Fibroblast of skin of left quadriceps (primary cell): ENCODE measurements at regions not wholly inside any gene's neighbourhood (a gene's known extent, or its start where the extent isn't known, plus 50 kb on each side); places are given as distances from the start of the nearest gene placed in this dataset.
"Not testable (repeated sequence)": the region's sequence is repeated elsewhere in the genome, so short reads cannot be mapped to it uniquely, and the experiment has no call there.

ENCODE experiments used
- DNase-seq, 2 experiments: peaks; one replicate each; pipeline ENCODE4 v3.0.0-alpha.2; 2013; ENCODE audit warnings: low read depth in 2 of 2

DNA sequence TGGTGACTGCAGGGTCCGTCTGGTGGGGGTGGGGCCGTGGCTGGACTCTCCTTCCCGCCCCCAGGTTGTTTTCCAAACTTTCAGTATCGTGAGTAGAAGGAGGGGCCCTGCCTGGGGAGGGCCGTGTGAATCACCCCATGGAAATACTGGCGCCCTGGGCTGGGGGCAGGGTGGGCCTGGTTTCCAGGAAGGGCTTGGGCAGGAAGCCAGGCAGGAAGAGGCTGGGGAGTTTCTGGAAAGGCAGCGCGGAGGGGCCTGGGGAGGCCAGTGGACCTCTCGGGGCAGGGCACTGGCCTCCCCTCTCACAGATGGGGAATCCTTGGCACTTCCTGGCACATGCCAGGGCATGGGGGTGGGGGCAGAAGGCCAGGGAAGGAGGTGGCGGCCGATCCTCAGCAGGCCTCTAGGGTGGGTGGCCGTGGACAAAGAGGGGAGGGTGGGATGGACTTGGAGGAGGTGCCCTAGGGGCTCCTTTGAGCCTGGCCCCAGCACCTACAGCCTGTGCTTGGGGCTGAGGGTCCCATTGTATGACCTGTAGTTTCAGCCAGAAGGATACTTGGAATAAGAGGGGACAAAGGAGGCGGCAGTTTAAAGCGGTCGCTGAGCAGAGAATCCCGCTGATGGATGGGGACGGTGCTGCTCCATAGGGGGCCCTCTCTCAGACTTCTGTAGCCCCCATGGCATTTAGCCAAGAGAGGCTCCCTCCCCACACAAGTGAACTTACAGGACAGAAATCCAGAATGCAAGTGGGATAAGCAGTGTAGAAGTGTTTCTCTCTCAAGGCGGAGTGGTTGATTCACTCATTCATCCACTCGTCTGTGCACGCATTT lies 56.5 kb upstream of the GATA2 start:
- peak; percentile 88 for DNase-seq

DNA sequence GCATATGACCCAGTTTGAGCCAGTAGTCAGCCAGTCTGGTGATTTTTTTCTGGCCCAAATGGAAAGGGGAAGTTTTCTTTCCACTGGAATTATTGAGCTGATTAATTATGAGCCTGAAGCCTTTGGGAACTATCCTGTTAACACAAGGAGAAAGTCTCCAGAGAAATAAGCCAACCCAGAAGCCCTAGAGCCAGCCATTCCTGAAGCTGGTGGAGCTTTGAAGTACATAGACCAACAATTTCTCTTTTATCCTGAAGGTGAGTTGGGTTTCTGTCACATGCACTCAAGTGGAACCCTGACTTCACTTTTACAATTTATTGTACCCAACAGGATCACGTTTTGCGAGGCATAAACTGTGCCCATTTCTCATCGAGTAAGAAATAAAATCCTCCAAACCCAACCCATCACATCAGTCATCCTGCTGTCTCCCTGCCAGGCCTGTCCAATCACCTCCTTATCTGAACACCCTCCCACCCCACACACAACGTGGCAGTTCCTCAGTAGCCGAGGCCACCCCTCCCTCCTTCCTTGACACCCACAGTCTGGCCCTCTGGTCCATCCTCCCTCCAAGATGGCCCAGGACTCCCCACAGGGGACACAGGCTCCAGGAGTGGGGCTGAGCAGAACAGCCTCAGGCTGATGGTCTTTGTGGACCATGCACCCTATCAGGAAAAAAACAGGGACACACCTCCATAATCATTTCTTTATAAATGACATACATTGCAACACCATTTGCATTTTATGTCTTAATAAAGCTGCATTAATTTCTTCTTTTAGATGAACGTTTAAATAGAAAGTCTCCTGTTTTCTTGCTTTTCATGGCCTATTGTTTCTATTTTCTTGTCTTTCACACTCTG lies 55.7 kb upstream of the GATA2 start:
- no peak for DNase-seq

DNA sequence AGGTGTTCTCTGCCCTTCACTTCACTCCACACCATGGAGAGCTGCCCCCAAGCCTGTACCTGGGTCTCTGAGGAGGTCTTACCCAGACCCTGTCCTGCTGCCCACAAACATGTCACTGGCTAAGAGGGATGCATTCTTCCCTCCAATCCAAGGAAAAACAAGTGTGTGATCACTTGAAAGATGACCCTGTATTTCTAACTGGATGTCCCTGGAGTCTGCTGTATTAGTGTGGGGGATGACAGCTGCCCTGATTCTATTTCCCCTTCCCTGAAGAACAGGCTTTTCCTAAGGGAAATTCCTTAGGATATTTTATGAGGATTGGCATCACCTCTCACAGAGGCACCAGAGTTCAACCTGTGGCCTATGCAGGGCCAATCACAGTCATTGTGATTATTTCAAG lies 55.0 kb upstream of the GATA2 start:
- no peak for DNase-seq

DNA sequence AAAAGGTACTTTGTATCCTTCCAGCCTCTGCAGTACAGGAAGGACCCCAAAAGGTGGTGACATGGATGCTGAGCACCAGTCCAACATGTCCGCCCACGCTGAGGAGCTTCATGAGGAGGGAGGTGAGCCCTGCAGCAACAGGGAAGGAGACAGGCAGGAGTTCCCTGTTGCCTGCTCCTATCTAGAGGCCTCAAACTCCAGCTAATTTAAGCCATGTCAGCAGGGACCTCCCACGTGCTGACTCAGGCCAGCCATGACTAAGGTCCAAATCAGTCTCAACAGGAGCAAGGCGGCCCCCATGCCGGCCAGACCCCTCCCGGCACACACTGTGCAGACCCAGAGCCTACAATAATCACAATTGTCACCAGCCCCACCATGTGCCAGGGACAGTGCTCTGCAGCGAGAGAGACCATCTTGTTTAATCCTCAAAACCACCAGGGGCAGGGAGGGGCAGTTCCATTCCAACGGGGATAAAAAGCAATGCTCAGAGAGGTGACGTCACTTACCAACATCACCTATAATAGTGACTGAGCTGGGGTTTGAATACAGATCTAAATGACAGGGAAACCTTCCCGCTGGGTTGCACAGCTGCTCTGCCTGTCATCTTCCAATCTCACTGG lies 54.5 kb upstream of the GATA2 start:
- peak; percentile 20 to 24 for DNase-seq

DNA sequence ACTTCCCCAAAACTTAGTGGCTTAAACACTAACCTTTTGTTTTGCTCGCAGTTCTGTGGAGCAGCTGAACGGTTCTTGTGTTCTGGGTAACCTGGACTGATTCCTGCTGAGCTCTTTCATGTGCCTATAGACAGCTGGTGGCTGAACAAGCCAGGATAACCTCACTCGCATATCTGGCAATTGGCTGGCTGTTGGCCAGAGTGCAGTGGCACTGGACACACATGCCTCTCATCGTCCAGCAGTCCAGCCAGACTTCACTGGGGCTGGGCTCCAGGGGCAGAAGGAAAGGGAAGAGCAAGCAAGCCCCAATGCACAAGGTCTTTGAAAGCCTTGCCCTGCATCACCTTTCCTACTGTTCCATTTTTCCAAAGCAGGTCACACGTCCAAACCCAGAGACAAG lies 53.6 kb upstream of the GATA2 start:
- no peak for DNase-seq

DNA sequence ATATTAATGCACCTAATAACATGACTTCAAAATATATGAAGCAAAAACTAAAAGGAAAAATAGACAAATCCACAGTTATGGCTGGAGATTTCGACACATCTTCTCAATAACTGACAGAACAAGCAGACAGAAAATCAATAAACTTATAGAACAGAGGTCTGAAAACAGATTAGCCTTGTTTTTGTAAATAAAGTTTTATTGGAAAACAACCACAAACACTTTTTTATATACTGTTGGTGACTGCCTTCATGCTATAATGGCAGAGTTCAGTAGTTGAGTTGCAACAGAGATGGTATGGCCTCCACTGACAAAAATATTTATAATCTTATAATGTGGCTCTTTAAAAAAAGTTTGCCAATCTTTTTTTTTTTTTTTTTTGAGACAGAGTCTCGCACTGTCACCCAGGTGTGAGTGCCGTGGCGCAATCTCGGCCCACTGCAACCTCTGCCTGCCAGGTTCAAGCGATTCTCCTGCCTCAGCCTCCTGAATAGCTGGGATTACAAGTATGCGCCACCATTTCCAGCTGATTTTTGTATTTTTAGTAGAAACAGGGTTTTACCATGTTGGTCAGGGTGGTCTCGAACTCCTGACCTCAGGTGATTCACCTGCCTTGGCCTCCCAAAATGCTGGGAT lies 52.2 kb upstream of the GATA2 start:
- no peak for DNase-seq

DNA sequence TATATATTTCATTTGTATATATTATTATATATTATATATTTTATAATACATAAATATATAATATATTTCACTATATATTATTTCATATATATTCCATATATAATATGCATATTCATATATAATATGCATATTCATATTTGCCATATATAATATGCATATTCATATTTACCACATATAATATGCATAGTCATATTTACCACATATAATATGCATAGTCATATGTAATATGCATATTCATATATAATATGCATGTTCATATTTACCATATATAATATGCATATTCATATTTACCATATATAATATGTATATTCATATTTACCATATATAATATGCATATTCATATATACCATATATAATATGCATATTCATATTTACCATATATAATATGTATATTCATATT lies 51.2 kb upstream of the GATA2 start:
- DNase-seq: no peak

DNA sequence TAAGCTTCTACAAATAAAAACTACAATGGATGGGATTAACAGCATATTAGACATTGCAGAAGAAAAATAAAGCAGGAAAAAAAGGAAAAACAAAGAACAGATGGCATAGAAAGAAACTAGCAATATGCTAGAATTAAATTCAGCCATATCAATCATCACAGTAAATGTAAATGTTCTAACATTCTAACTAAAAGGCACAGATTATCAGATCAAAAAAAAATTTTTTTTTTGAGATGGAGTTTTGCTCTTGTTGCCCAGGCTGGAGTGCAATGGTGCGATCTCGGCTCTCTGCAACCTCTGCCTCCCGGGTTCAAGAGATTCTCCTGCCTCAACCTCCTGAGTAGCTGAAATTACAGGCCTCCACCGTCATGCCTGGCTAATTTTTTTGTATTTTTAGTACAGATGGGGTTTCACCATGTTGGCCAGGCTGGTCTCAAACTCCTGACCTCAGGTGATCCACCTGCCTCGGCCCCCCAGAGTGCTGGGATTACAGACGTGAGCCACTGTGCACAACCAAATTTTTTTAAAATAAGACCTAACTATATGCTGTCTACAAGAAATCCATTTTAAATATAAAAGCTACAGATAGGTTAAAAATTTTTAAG lies 50.7 kb upstream of the GATA2 start:
- not testable (repeated sequence) for DNase-seq
